ENCODE measurements at regions not wholly inside any gene's neighbourhood (a gene's known extent, or its start where the extent isn't known, plus 50 kb on each side); places are given as distances from the start of the nearest gene placed in this dataset.

GRCh38 chr1:191396622-191397021, 761.6 kb upstream of the RGS18 start:
- Mint-ChIP-seq H3K27ac (no peak overlapping the region; a peak in 1 of 7 replicates), H3K9me3 (peaks cover 15 to 27% of the 10 kb centered on the region in 2 experiments), H3K27me3 (ENCODE audit: low read depth) (no peaks in the 10 kb centered on the region), H3K4me1 (no peaks in the 10 kb centered on the region), H3K36me3 (ENCODE audit: insufficient read depth in 1 of 3, low read depth in 3 of 3) (peaks cover 15 to 20% (median 16%) of the 10 kb centered on the region in 3 experiments), H3K4me3 (no peak overlapping the region)
- no peaks in the 10 kb centered on the region for H3K27me3 ChIP-seq (ENCODE audit: insufficient read depth, low read length)
- H2AK5ac ChIP-seq (ENCODE audit: insufficient read length, low read length), result no peak overlapping the region
- no peak overlapping the region for H2BK12ac ChIP-seq (ENCODE audit: insufficient read length, low read depth, low read length)
- H2BK15ac ChIP-seq (ENCODE audit: low read depth, low read length), result no peak overlapping the region
- no peak overlapping the region for H2BK120ac ChIP-seq (ENCODE audit: low read depth, low read length, poor library complexity, severe bottlenecking)
- no peak overlapping the region for H3K56ac ChIP-seq (ENCODE audit: insufficient read length, low read depth, low read length)
- H3K23ac ChIP-seq (ENCODE audit: insufficient read length, low read depth, low read length), result no peak overlapping the region
- H4K20me1 ChIP-seq (ENCODE audit: control insufficient read depth, insufficient read depth, insufficient read length), result no peaks in the 10 kb centered on the region
- no peak overlapping the region for H4K5ac ChIP-seq (ENCODE audit: insufficient read length, low read depth, low read length)
- H4K91ac ChIP-seq (ENCODE audit: insufficient read length, low read depth, low read length), result no peak overlapping the region
- DNase-seq, result no peak
- no peak overlapping the region for H3K14ac ChIP-seq (ENCODE audit: insufficient read depth, low read length)
- no peak overlapping the region for H3K4me2 ChIP-seq (ENCODE audit: insufficient read depth, insufficient read length, low read length)
- no peak overlapping the region for H3K9ac ChIP-seq (ENCODE audit: extremely low read depth, insufficient read length, low read length)
- H3K27ac ChIP-seq (ENCODE audit: insufficient read length, low read depth, low read length), result no peak overlapping the region
- H3K23me2 ChIP-seq (ENCODE audit: insufficient read length, low read depth, low read length, poor library complexity, severe bottlenecking), result no peaks in the 10 kb centered on the region
- WGBS (ENCODE audit: extremely low coverage, insufficient read length, low lambda C conversion rate), result no CpG with 5 or more reads among the region's 5 CpGs
- H2BK20ac ChIP-seq (ENCODE audit: low read depth, low read length, poor library complexity, severe bottlenecking), result no peak overlapping the region
- no peak overlapping the region for H3K18ac ChIP-seq (ENCODE audit: insufficient read length, low read depth, low read length)
- no peak overlapping the region for H4K8ac ChIP-seq (replicated peaks; ENCODE audit: insufficient read length, low read depth, low read length)
- H2BK5ac ChIP-seq (ENCODE audit: insufficient read length, low read length), result no peak overlapping the region
- H3K9me3 ChIP-seq (ENCODE audit: control insufficient read depth, low read depth, low read length), result peaks cover 4% of the 10 kb centered on the region
- H3K4me1 ChIP-seq (ENCODE audit: insufficient read depth, low read length), result no peaks in the 10 kb centered on the region
- H3T11ph ChIP-seq (ENCODE audit: low read length), result no peak overlapping the region
- TF ChIP-seq CTCF (conservative IDR thresholded peaks at IDR 0.05), result no peak
- H3K79me2 ChIP-seq (ENCODE audit: insufficient read depth, low read length), result no peaks in the 10 kb centered on the region
- no peaks in the 10 kb centered on the region for H3K79me1 ChIP-seq (ENCODE audit: insufficient read depth, low read depth, low read length, poor library complexity, severe bottlenecking)
- H3K4ac ChIP-seq (ENCODE audit: low read depth, low read length), result no peak overlapping the region
- no peak overlapping the region for H2AFZ ChIP-seq (ENCODE audit: low read length)
